Vagina (tissue), 2 donors: ENCODE measurements at regions not wholly inside any gene's neighbourhood (a gene's known extent, or its start where the extent isn't known, plus 50 kb on each side); places are given as distances from the start of the nearest gene placed in this dataset.

Source experiments
- CTCF ChIP-seq, 3 experiments: fragments of 450-650 bp in 2 of 3; fragments of 200-600 bp in 1 of 3; sonication (generic) in 1 of 3; IDR thresholded peaks; one replicate each; pipeline ENCODE4 v1.5.1; 2017 to 2019; ENCODE audit warnings: antibody characterized with exemption in 3 of 3, mild to moderate bottlenecking in 2 of 3, moderate library complexity in 2 of 3
- POLR2A ChIP-seq, 2 donors: fragments of 450-650 bp; IDR thresholded peaks; one replicate each; pipeline ENCODE4 v1.6.1; 2017; ENCODE audit warnings: antibody characterized with exemption in 2 of 2, mild to moderate bottlenecking in 2 of 2, moderate library complexity in 2 of 2
- POLR2AphosphoS5 ChIP-seq, 2 donors: sonication (generic); formaldehyde crosslinking; IDR thresholded peaks; one replicate each; pipeline ENCODE4 v1.9.0; 2017; ENCODE audit warnings: antibody characterized with exemption in 2 of 2, mild to moderate bottlenecking in 2 of 2, low read depth in 1 of 2; ENCODE audit not compliant: insufficient read depth in 1 of 2

GRCh38 chr11:19604679-19605375 lies 107.8 kb upstream of the NAV2 start:
- no peak for TF ChIP-seq CTCF (IDR thresholded peaks at IDR 0.05)
- TF ChIP-seq POLR2A (IDR thresholded peaks at IDR 0.05) = no peak
- no peak for TF ChIP-seq POLR2AphosphoS5 (IDR thresholded peaks at IDR 0.05; ENCODE audit: insufficient read depth in 1 of 2, low read depth in 1 of 2)
